BJ (cell line): ENCODE measurements at regions not wholly inside any gene's neighbourhood (a gene's known extent, or its start where the extent isn't known, plus 50 kb on each side); places are given as distances from the start of the nearest gene placed in this dataset.
A peak's percentile ranks its signal among the peaks of the same experiment; 100 is the strongest.

Source experiments
- CTCF ChIA-PET: fragments of 350-600 bp; formaldehyde crosslinking; extraction: SDS; loops from one replicate; lab custom pipeline; 2021; ENCODE audit warnings: antibody characterized with exemption, inconsistent platforms; lab: Yijun Ruan, JAX
- POLR2A ChIA-PET: fragments of 300-600 bp; sonication (Branson Sonifier 250); formaldehyde crosslinking; extraction: SDS; loops from one replicate; lab custom pipeline; 2021; ENCODE audit warnings: antibody characterized with exemption; lab: Charles Lee
- DNase-seq: peaks from one replicate; pipeline ENCODE4 v3.0.0-alpha.2; 2011; ENCODE audit warnings: low read depth
- H3K27me3 ChIP-seq: 2 replicates; pipeline ENCODE4 v1.6.0; 2011; ENCODE audit warnings: low read length; ENCODE audit not compliant: control insufficient read depth, insufficient read depth
- H3K36me3 ChIP-seq: 2 replicates; pipeline ENCODE4 v1.5.1; 2011; ENCODE audit warnings: low read length; ENCODE audit not compliant: control insufficient read depth, insufficient read depth
- H3K4me3 ChIP-seq: 2 replicates; pipeline ENCODE4 v1.5.1; 2011; ENCODE audit warnings: low read depth, mild to moderate bottlenecking, control low read depth, low read length
- CTCF ChIP-seq: IDR thresholded peaks from 2 replicates; pipeline ENCODE4 v1.5.1; 2011; ENCODE audit warnings: low read depth, mild to moderate bottlenecking, control low read depth, inconsistent platforms, low read length, moderate library complexity; ENCODE audit not compliant: insufficient read depth

- no peaks in the 10 kb centered on the region for H3K36me3 ChIP-seq
- DNase-seq: no peak
- no peak overlapping the region for H3K4me3 ChIP-seq
- no peak for TF ChIP-seq CTCF
- no peaks in the 10 kb centered on the region for H3K27me3 ChIP-seq
- POLR2A ChIA-PET: no interaction called here
- CTCF ChIA-PET: interaction anchor here (0.6 to 1.0 kb wide), 2 partner anchors 37 to 262 kb away, joined by 3 read pairs; no protein-coding TSS in a partner anchor
Observed at GRCh38 chr2:12453731-12454130, 263.0 kb upstream of the TRIB2 start.

GRCh38 chr2:12455661-12456060, 261.1 kb upstream of the TRIB2 start:
- H3K4me3 ChIP-seq: no peak overlapping the region
- TF ChIP-seq CTCF: no peak
- H3K27me3 ChIP-seq: no peaks in the 10 kb centered on the region
- POLR2A ChIA-PET: no interaction called here
- H3K36me3 ChIP-seq: no peaks in the 10 kb centered on the region
- DNase-seq: no peak
- CTCF ChIA-PET: no interaction called here

GRCh38 chr2:12456293-12457106, 260.2 kb upstream of the TRIB2 start:
- TF ChIP-seq CTCF: no peak
- Histone ChIP-seq H3K36me3 (no peaks in the 10 kb centered on the region), H3K27me3 (no peaks in the 10 kb centered on the region), H3K4me3 (no peak overlapping the region)
- peak; percentile 98 for DNase-seq
- ChIA-PET POLR2A (no interaction called here), CTCF (interaction anchor here (0.6 kb wide), 1 partner anchor 83 kb away, joined by 3 read pairs; no protein-coding TSS in a partner anchor)

- H3K36me3 ChIP-seq: no peaks in the 10 kb centered on the region
- no peak overlapping the region for H3K4me3 ChIP-seq
- no peak for TF ChIP-seq CTCF
- CTCF ChIA-PET: no interaction called here
- POLR2A ChIA-PET: no interaction called here
- no peaks in the 10 kb centered on the region for H3K27me3 ChIP-seq
- DNase-seq: no peak
Observed at GRCh38 chr2:12457831-12458230, 258.9 kb upstream of the TRIB2 start.

- no peaks in the 10 kb centered on the region for H3K27me3 ChIP-seq
- no peak overlapping the region for H3K4me3 ChIP-seq
- no peak for DNase-seq
- no peaks in the 10 kb centered on the region for H3K36me3 ChIP-seq
- POLR2A ChIA-PET: no interaction called here
- CTCF ChIA-PET: no interaction called here
- TF ChIP-seq CTCF: no peak
Observed at GRCh38 chr2:12463189-12463588, 253.5 kb upstream of the TRIB2 start.
